ENCODE measurements at regions not wholly inside any gene's neighbourhood (a gene's known extent, or its start where the extent isn't known, plus 50 kb on each side); places are given as distances from the start of the nearest gene placed in this dataset.

DNA sequence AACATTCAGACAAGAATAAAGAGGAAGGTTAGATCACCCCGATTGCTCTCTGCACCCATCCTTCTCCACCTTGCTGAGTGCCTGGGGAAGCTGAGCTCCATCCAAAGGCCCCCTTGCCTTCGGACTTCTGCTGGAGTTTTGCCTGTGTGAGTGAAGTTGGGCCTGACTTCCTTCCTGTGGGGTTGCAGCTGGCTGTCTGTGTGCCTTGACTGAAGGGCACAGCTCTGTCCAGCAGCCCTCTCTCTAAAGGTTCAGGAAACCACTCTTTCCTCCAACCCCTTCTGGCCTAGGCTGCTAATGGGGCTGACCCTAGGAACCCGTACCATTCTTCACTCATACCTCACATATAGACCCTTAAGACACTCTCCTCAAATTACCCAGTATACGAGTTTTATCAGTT, 173.4 kb upstream of the HMCN1 start:
- peak in 1 of 2 experiments; percentile 23 for DNase-seq (ENCODE audit: low read depth in 1 of 2, low spot score in 1 of 2)
- Histone ChIP-seq H3K4me3 (replicated peaks; ENCODE audit: insufficient read depth, low read length) (no peak overlapping the region), H3K27ac (replicated peaks) (no peak overlapping the region), H3K27me3 (ENCODE audit: insufficient read depth, poor library complexity, severe bottlenecking) (no peaks in the 10 kb centered on the region)
- TF ChIP-seq, protein P1, sequence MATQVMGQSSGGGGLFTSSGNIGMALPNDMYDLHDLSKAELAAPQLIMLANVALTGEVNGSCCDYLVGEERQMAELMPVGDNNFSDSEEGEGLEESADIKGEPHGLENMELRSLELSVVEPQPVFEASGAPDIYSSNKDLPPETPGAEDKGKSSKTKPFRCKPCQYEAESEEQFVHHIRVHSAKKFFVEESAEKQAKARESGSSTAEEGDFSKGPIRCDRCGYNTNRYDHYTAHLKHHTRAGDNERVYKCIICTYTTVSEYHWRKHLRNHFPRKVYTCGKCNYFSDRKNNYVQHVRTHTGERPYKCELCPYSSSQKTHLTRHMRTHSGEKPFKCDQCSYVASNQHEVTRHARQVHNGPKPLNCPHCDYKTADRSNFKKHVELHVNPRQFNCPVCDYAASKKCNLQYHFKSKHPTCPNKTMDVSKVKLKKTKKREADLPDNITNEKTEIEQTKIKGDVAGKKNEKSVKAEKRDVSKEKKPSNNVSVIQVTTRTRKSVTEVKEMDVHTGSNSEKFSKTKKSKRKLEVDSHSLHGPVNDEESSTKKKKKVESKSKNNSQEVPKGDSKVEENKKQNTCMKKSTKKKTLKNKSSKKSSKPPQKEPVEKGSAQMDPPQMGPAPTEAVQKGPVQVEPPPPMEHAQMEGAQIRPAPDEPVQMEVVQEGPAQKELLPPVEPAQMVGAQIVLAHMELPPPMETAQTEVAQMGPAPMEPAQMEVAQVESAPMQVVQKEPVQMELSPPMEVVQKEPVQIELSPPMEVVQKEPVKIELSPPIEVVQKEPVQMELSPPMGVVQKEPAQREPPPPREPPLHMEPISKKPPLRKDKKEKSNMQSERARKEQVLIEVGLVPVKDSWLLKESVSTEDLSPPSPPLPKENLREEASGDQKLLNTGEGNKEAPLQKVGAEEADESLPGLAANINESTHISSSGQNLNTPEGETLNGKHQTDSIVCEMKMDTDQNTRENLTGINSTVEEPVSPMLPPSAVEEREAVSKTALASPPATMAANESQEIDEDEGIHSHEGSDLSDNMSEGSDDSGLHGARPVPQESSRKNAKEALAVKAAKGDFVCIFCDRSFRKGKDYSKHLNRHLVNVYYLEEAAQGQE (IDR thresholded peaks at IDR 0.05; ENCODE audit: insufficient replicate concordance, low read depth), result peak; percentile 42
- TF ChIP-seq, protein P2, sequence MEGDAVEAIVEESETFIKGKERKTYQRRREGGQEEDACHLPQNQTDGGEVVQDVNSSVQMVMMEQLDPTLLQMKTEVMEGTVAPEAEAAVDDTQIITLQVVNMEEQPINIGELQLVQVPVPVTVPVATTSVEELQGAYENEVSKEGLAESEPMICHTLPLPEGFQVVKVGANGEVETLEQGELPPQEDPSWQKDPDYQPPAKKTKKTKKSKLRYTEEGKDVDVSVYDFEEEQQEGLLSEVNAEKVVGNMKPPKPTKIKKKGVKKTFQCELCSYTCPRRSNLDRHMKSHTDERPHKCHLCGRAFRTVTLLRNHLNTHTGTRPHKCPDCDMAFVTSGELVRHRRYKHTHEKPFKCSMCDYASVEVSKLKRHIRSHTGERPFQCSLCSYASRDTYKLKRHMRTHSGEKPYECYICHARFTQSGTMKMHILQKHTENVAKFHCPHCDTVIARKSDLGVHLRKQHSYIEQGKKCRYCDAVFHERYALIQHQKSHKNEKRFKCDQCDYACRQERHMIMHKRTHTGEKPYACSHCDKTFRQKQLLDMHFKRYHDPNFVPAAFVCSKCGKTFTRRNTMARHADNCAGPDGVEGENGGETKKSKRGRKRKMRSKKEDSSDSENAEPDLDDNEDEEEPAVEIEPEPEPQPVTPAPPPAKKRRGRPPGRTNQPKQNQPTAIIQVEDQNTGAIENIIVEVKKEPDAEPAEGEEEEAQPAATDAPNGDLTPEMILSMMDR (IDR thresholded peaks at IDR 0.05; ENCODE audit: insufficient read depth, low read length), result no peak
- no peak for TF ChIP-seq SPI1 (IDR thresholded peaks at IDR 0.05; ENCODE audit: borderline replicate concordance, low read depth)

DNA sequence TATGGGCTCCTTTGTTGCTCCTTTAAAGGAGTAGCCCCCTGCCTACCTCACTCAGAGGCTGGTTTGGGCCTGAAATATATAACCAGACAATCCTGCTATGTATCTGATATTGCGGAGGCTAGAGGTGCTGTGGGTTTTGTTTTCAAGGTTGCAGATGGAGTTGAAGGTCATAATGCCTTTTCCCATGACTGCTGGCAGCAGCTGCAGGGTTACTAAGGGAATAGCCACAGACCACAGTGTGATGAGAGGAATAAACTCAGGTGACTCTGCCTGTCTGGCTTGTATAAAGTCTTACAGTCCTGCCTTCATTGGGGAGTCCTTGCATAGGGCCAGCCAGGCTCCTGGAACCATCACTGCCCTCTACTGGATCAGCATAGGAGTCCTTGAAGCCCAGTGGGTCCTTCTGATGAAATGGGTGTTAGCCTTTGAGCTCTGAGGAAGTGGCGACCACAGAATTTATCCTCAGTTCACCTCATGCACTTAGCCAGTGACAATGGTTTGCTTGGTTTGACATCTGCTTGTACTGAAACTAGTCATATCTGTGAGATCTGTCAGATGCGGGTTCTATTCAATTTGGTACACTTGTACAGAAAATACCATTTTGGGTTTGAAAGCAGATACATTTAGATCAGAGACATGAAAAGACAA, 174.4 kb upstream of the HMCN1 start:
- no peak overlapping the region for H3K4me3 ChIP-seq (replicated peaks; ENCODE audit: insufficient read depth, low read length)
- H3K27me3 ChIP-seq (ENCODE audit: insufficient read depth, poor library complexity, severe bottlenecking), result no peaks in the 10 kb centered on the region
- H3K27ac ChIP-seq (replicated peaks), result no peak overlapping the region
- DNase-seq (ENCODE audit: low read depth in 1 of 2, low spot score in 1 of 2), result peak; percentile 63 to 80
- TF ChIP-seq, protein P2 (IDR thresholded peaks at IDR 0.05; ENCODE audit: insufficient read depth, low read length), result peak; percentile 39
- TF ChIP-seq SPI1 (IDR thresholded peaks at IDR 0.05; ENCODE audit: borderline replicate concordance, low read depth), result peak; percentile 82; the same call in 1 of the 2 replicates
- no peak for TF ChIP-seq POLR2AphosphoS5 (IDR thresholded peaks at IDR 0.05; ENCODE audit: low read depth)

DNA sequence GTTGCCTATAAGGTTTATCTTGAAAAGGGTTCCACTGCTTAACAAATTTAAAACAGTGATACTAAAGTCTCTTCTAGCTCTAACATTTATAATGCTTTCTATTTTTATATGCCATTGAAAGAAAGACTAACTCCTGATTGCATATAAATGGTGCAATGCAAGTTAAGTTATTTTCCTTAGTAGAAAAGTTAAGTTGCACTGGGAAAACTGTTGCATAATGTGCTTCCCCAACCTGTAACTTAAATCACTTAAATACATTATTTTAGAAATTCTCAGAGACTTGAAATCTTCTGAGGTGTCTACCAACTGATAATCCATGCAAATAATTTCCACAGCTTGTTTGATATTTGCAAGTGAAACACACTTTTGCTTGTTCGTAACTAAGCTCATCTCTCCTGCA, 175.0 kb upstream of the HMCN1 start:
- no peak overlapping the region for H3K27ac ChIP-seq (replicated peaks)

DNA sequence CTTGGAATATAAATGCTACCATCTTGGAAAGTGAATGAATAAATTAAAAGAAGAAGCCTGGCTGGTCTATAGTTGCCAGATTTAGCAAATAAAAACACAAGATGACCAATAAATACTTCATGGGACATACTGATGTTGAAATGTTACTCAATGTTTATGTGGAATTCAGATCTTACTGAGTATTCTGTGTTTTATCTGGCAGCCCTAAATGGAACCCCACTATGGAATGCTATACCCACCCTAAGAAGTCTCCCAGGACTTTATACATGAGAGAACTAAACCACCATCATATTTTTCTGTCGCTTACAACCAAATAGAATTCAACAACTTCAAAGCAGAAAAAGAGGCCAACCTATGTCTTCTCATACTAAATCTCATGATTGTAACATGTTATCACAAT, 177.6 kb upstream of the HMCN1 start:
- no peak overlapping the region for H3K27ac ChIP-seq (replicated peaks)
- TF ChIP-seq, protein P2 (IDR thresholded peaks at IDR 0.05; ENCODE audit: insufficient read depth, low read length), result no peak
- TF ChIP-seq GABPA (IDR thresholded peaks at IDR 0.05; ENCODE audit: low read depth), result no peak
- TF ChIP-seq SPI1 (IDR thresholded peaks at IDR 0.05; ENCODE audit: borderline replicate concordance, low read depth), result no peak
- TF ChIP-seq, protein P1 (IDR thresholded peaks at IDR 0.05; ENCODE audit: insufficient replicate concordance, low read depth), result no peak
- TF ChIP-seq POLR2AphosphoS5 (IDR thresholded peaks at IDR 0.05; ENCODE audit: low read depth), result no peak
- no peak for DNase-seq (ENCODE audit: low read depth in 1 of 2, low spot score in 1 of 2)
- no peak overlapping the region for H3K4me3 ChIP-seq (replicated peaks; ENCODE audit: insufficient read depth, low read length)
- no peaks in the 10 kb centered on the region for H3K27me3 ChIP-seq (ENCODE audit: insufficient read depth, poor library complexity, severe bottlenecking)

More for the DNA sequence above, 175.0 kb upstream of the HMCN1 start:
- Histone ChIP-seq H3K4me3 (replicated peaks; ENCODE audit: insufficient read depth, low read length) (no peak overlapping the region), H3K27me3 (ENCODE audit: insufficient read depth, poor library complexity, severe bottlenecking) (no peaks in the 10 kb centered on the region)
- DNase-seq (ENCODE audit: low read depth in 1 of 2, low spot score in 1 of 2), result no peak
- TF ChIP-seq POLR2AphosphoS5 (IDR thresholded peaks at IDR 0.05; ENCODE audit: low read depth), result no peak

Data from HL-60 (cell line).